ENCODE measurements at regions not wholly inside any gene's neighbourhood (a gene's known extent, or its start where the extent isn't known, plus 50 kb on each side); places are given as distances from the start of the nearest gene placed in this dataset.
A peak's percentile ranks its signal among the peaks of the same experiment; 100 is the strongest.

- TF ChIP-seq CTCF (IDR thresholded peaks at IDR 0.05) (peak in 2 of 3 experiments; percentile 13 to 16), POLR2A (IDR thresholded peaks at IDR 0.05) (no peak)
Measured at GRCh38 chr17:45719335-45720071, 64.6 kb upstream of the CRHR1 start.

Data from testis (tissue), 2 donors.